ENCODE measurements at regions not wholly inside any gene's neighbourhood (a gene's known extent, or its start where the extent isn't known, plus 50 kb on each side); places are given as distances from the start of the nearest gene placed in this dataset.

DNA sequence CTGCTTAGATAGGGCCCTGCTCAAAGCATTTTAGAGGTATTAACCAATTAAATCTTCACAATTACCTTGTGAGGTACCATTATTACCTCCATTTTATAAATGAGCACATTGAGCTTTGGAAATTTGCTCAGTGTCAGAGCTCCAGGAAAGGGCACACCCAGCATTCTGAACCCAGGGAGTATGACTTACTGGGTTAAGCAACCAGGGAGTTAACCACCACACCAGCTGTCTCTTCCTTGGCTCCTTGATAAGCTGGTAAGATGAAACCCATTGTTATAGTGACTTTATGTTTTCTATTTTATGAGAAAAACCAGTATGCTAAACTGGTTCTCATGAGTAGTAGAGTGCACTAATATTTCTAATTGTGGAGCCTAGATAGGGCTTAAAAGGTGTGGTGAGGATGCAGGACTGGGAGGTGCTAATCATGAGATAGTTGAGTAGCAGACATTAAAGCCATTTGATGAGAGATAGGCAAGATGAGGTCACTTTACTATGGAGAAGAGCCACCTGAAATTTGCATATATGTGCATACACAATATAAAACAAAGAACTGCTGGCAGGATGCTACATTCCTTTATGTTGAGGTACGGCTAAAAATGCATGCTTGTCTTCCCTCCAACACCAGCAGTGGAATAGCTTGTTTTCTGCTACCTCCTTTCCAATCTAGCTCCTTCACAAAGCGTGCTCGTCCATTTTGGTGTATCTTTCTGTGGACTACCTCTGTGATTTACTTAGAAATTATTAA lies 556.1 kb downstream of the SPRY1 start:
- H3K4me3 ChIP-seq (ENCODE audit: low read depth, low read length) = no peak overlapping the region
- ChIA-PET POLR2A (no interaction called here), CTCF (no interaction called here)
- TF ChIP-seq, protein P1, sequence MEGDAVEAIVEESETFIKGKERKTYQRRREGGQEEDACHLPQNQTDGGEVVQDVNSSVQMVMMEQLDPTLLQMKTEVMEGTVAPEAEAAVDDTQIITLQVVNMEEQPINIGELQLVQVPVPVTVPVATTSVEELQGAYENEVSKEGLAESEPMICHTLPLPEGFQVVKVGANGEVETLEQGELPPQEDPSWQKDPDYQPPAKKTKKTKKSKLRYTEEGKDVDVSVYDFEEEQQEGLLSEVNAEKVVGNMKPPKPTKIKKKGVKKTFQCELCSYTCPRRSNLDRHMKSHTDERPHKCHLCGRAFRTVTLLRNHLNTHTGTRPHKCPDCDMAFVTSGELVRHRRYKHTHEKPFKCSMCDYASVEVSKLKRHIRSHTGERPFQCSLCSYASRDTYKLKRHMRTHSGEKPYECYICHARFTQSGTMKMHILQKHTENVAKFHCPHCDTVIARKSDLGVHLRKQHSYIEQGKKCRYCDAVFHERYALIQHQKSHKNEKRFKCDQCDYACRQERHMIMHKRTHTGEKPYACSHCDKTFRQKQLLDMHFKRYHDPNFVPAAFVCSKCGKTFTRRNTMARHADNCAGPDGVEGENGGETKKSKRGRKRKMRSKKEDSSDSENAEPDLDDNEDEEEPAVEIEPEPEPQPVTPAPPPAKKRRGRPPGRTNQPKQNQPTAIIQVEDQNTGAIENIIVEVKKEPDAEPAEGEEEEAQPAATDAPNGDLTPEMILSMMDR (IDR thresholded peaks at IDR 0.05; ENCODE audit: insufficient read depth, low read length, missing control alignments) = no peak
- DNase-seq (ENCODE audit: low read depth, low spot score) = no peak

DNA sequence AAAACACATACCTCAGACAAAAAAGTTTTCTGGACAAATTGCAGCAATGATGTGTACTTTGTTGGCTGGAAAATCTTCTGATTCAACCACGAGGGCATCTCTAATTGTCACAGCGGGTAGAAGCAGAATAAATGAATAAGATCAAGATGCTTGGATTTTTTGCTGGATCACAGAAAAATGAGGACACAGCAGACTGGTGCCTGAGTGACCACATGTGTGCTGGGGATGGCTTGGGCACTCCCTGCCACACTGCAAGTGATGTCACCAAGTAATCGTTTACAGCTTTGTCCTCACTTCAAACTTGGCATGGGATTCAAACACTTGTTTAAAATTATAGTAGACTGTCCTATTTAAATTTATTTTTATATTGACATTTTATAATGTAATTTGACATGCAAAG lies 557.0 kb downstream of the SPRY1 start:
- POLR2A ChIA-PET = no interaction called here
- CTCF ChIA-PET = no interaction called here
- TF ChIP-seq, protein P1 (IDR thresholded peaks at IDR 0.05; ENCODE audit: insufficient read depth, low read length, missing control alignments) = no peak

DNA sequence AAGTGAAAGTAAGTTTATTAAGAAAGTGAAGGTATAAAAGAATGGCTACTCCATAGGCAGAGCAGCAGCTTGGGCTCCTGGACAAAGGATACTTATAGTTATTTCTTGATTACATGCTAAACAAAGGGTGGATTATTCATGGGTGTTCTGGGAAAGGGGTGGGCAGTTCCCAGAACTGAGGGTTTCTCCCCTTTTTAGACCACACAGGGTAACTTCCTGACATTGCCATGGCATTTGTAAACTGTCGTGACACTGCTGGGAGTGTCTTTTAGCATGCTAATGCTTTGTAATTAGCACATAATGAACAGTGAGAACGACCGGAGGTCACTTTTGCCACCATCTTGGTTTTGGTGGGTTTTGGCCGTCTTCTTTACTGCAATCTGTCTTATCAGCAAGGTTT lies 557.6 kb downstream of the SPRY1 start:
- no peak overlapping the region for H3K4me3 ChIP-seq (ENCODE audit: low read depth, low read length)
- ChIA-PET CTCF (no interaction called here), POLR2A (no interaction called here)
- DNase-seq (ENCODE audit: low read depth, low spot score) = no peak
- TF ChIP-seq, protein P1 (IDR thresholded peaks at IDR 0.05; ENCODE audit: insufficient read depth, low read length, missing control alignments) = no peak

More for the DNA sequence above, 557.0 kb downstream of the SPRY1 start:
- DNase-seq (ENCODE audit: low read depth, low spot score) = no peak
- no peak overlapping the region for H3K4me3 ChIP-seq (ENCODE audit: low read depth, low read length)

DNA sequence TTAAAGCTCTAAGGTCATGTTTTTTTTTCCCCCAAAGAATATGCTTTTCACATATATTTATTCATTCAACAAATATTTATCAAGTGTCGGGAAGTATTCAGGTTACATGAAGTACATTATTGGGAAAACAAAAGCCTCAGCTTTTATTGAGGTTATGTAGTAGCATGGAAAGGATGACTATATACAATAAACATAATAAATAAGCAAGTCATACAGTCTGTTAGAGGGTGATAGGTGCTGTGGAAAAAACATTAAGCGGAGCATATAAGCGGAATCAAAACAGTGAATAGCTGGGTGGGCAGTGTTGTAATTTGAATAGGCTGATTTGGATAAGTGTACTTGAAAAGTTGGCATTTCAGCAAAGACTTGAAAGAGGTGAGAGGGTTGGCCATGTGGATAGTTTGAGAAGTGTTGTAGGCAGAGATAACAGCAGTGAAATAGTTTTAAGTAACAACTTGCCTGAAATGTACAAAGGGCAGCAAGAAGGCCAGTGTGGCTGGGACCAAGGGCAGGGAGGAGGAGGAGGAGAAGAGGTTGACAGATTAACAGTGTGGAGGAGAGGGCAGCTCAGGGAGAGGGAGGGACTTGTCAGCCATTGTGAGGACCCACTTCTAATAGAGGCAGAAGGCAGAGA lies 558.7 kb downstream of the SPRY1 start:
- CTCF ChIA-PET = no interaction called here
- no peak overlapping the region for H3K4me3 ChIP-seq (ENCODE audit: low read depth, low read length)
- no peak for DNase-seq (ENCODE audit: low read depth, low spot score)
- POLR2A ChIA-PET = no interaction called here
- TF ChIP-seq, protein P1 (IDR thresholded peaks at IDR 0.05; ENCODE audit: insufficient read depth, low read length, missing control alignments) = no peak

DNA sequence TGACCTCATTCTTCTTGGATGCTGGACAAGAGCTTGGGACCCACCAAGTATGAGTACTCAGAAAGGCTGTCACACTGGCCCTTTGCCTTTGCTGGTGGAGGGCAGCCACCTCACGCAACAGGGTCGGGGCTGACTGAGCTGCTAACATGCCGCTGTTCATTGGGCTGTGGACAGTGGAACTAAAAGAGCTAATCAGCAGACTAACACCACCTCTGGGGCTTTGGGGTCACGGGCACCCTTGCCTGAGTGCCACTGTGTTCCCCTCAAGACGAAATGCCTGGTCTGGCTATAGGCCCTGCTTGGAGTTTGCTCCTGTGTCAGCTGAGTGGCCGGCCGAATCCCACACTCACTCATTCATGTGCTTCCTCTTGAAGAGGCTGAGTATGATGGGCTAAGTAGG lies 559.6 kb downstream of the SPRY1 start:
- TF ChIP-seq, protein P1 (IDR thresholded peaks at IDR 0.05; ENCODE audit: insufficient read depth, low read length, missing control alignments) = no peak
- POLR2A ChIA-PET = no interaction called here
- CTCF ChIA-PET = no interaction called here
- DNase-seq (ENCODE audit: low read depth, low spot score) = no peak
- no peak overlapping the region for H3K4me3 ChIP-seq (ENCODE audit: low read depth, low read length)

DNA sequence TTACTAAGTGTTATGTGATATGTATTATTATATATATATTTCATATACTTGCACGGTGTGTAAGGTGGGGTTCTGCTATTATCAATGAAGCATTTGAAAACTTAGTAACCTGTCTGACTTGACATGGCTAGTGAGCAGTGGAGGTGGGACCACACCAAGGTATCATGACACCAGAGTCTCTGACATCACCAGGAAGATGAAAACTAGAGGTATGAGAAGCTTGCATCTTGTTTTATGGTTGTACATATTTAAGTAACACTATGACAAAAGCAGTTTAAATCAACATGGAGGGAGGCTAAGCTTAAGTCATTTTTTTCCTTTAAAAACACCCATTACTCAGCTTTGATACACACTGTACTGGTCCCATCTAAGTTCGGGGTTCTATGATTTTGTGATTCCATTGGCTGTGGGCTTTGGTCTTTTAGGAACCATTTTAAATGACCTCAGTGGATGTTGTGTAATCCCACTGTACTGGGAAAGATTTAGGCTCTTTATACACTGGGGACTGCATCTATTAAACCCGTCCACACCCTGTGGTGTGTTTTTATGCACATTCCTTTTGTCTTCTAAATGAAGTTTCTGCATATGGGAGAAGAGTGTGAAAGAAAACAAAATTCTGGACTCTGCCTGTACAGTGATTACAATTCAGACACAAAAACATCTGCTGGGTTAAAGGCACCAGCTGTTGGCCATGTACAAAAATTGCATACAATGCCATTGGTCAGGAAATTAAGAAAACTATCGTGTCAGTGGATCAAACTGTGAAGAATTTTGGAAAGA lies 570.6 kb downstream of the SPRY1 start:
- DNase-seq (ENCODE audit: low read depth, low spot score) = no peak
- no peak overlapping the region for H3K4me3 ChIP-seq (ENCODE audit: low read depth, low read length)
- ChIA-PET CTCF (interaction anchor here (0.9 to 1.3 kb wide), 2 partner anchors 10 to 27 kb away, joined by 3 read pairs; no protein-coding TSS in a partner anchor), POLR2A (no interaction called here)
- TF ChIP-seq, protein P1 (IDR thresholded peaks at IDR 0.05; ENCODE audit: insufficient read depth, low read length, missing control alignments) = no peak
